Testis (tissue), 2 donors: ENCODE measurements at regions not wholly inside any gene's neighbourhood (a gene's known extent, or its start where the extent isn't known, plus 50 kb on each side); places are given as distances from the start of the nearest gene placed in this dataset.

ENCODE experiments used
- CTCF ChIP-seq, 3 experiments: fragments of 450-650 bp in 2 of 3; fragments of 200-600 bp in 1 of 3; sonication (generic) in 1 of 3; IDR thresholded peaks; one replicate each; pipeline ENCODE4 v1.5.1; 2016 to 2019; ENCODE audit warnings: antibody characterized with exemption in 3 of 3, mild to moderate bottlenecking in 2 of 3, moderate library complexity in 1 of 3
- POLR2A ChIP-seq: fragments of 450-650 bp; IDR thresholded peaks from one replicate; pipeline ENCODE4 v1.6.1; 2017; ENCODE audit warnings: antibody characterized with exemption, mild to moderate bottlenecking, moderate library complexity

- TF ChIP-seq POLR2A (no peak), CTCF (IDR thresholded peaks at IDR 0.05) (peak in 1 of 3 experiments; percentile 10)
Measured at GRCh38 chr13:81379183-81379582, 1038.3 kb upstream of the SPRY2 start.
